HepG2 (cell line): ENCODE measurements at regions not wholly inside any gene's neighbourhood (a gene's known extent, or its start where the extent isn't known, plus 50 kb on each side); places are given as distances from the start of the nearest gene placed in this dataset.
A peak's percentile ranks its signal among the peaks of the same experiment; 100 is the strongest.

ENCODE experiments used
- AHR ChIP-seq: IDR thresholded peaks from 2 replicates; pipeline ENCODE4 v1.6.1; 2018; ENCODE audit warnings: missing genetic modification reagents, missing compliant biosample characterization
- ARHGAP35 ChIP-seq: sonication (generic); formaldehyde crosslinking; IDR thresholded peaks from 2 replicates; pipeline ENCODE4 v1.9.0; 2022; ENCODE audit warnings: mild to moderate bottlenecking, inconsistent platforms, moderate library complexity, missing genetic modification reagents, borderline replicate concordance
- GATA4 ChIP-seq: sonication (generic); IDR thresholded peaks from 2 replicates; pipeline ENCODE4 v1.6.1; 2016; ENCODE audit warnings: antibody characterized with exemption, low read depth, borderline replicate concordance
- MAFF ChIP-seq: IDR thresholded peaks from 2 replicates; pipeline ENCODE4 v1.6.1; 2011; ENCODE audit warnings: low read depth, low read length, improper control_type of control experiment
- MYC ChIP-seq: sonication (generic); formaldehyde crosslinking; IDR thresholded peaks from 2 replicates; pipeline ENCODE4 v1.9.0; 2021; ENCODE audit warnings: missing genetic modification reagents, borderline replicate concordance
- PITX1 ChIP-seq: sonication (generic); formaldehyde crosslinking; IDR thresholded peaks from 2 replicates; pipeline ENCODE4 v1.5.1; 2020; ENCODE audit warnings: mild to moderate bottlenecking, missing genetic modification reagents
- SMAD3 ChIP-seq: sonication (generic); formaldehyde crosslinking; IDR thresholded peaks from 2 replicates; pipeline ENCODE4 v1.4.0; 2020; ENCODE audit warnings: missing genetic modification reagents
- SP2 ChIP-seq: sonication (generic); formaldehyde crosslinking; IDR thresholded peaks from 2 replicates; pipeline ENCODE4 v1.5.1; 2020; ENCODE audit warnings: mild to moderate bottlenecking, missing genetic modification reagents
- ZFP82 ChIP-seq: sonication (generic); formaldehyde crosslinking; IDR thresholded peaks from 2 replicates; pipeline ENCODE4 v1.5.1; 2020; ENCODE audit warnings: mild to moderate bottlenecking, missing genetic modification reagents, borderline replicate concordance
- ZNF607 ChIP-seq: sonication (generic); formaldehyde crosslinking; IDR thresholded peaks from 2 replicates; pipeline ENCODE4 v1.5.1; 2020; ENCODE audit warnings: missing genetic modification reagents, mild to moderate bottlenecking, borderline replicate concordance
- ZNF746 ChIP-seq: sonication (generic); formaldehyde crosslinking; IDR thresholded peaks from 2 replicates; pipeline ENCODE4 v1.8.0; 2022; ENCODE audit warnings: mild to moderate bottlenecking, missing genetic modification reagents
- ZNF749 ChIP-seq: sonication (generic); formaldehyde crosslinking; IDR thresholded peaks from 2 replicates; pipeline ENCODE4 v1.8.0; 2022; ENCODE audit warnings: mild to moderate bottlenecking, missing genetic modification reagents, moderate library complexity, borderline replicate concordance
- TF ChIP-seq, protein P1 (sequence below), 2 experiments: fragments of 450-650 bp in 1 of 2; sonication (generic) in 1 of 2; formaldehyde crosslinking in 1 of 2; IDR thresholded peaks; 2 replicates each; pipeline versions ENCODE4 v1.6.1 to v1.8.0; 2016 to 2022; ENCODE audit warnings: antibody characterized with exemption in 1 of 2, mild to moderate bottlenecking in 1 of 2, missing genetic modification reagents in 1 of 2
- TF ChIP-seq, protein P2 (sequence below): IDR thresholded peaks from 2 replicates; pipeline ENCODE4 v1.6.1; 2016; ENCODE audit warnings: missing compliant biosample characterization, missing genetic modification reagents, borderline replicate concordance
- TF ChIP-seq, protein P3 (sequence below): sonication (generic); formaldehyde crosslinking; IDR thresholded peaks from 2 replicates; pipeline ENCODE4 v1.5.0; 2020; ENCODE audit warnings: missing genetic modification reagents, mild to moderate bottlenecking, borderline replicate concordance

DNA sequence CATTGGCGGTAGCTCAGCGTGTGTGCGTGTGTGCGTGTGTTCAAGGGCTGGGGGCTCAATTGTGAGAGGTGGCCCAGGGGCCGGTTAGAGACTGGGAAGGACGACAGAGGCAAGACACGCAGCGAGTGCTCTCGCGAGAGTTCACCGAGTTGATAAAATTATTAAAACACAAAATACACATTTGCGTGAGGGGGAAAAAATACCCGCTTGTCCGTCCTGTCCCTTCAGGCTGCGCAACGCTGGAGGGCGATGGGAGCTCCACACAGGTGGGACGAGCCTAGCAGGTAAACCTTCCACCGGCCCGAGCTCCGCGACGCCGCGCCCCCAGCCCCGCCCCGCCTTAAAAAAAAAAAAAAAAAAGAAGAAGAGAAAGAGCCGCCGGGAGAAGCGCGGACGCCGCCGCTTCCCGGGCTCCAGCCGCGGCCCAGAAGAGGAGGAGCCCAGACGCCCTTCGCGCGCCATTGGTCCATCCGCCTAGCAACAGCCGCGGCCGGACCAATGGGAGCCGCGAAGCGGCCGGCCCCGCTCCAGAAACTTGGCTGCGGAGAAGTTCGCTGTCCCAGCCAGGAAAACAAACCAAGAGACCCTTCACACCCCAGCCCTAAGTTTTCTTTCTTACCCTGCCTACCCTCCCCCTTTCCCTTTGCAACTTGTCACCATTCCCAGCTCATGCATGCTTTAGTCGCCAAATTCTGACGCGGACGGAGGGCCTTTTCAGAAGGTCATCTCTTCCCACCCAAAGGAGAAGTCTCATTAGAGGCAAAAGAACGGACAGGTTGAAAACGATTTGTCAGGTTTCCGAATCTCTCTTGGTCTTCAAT, 169.9 kb upstream of the MAF start (continued):
- TF ChIP-seq, protein P1, sequence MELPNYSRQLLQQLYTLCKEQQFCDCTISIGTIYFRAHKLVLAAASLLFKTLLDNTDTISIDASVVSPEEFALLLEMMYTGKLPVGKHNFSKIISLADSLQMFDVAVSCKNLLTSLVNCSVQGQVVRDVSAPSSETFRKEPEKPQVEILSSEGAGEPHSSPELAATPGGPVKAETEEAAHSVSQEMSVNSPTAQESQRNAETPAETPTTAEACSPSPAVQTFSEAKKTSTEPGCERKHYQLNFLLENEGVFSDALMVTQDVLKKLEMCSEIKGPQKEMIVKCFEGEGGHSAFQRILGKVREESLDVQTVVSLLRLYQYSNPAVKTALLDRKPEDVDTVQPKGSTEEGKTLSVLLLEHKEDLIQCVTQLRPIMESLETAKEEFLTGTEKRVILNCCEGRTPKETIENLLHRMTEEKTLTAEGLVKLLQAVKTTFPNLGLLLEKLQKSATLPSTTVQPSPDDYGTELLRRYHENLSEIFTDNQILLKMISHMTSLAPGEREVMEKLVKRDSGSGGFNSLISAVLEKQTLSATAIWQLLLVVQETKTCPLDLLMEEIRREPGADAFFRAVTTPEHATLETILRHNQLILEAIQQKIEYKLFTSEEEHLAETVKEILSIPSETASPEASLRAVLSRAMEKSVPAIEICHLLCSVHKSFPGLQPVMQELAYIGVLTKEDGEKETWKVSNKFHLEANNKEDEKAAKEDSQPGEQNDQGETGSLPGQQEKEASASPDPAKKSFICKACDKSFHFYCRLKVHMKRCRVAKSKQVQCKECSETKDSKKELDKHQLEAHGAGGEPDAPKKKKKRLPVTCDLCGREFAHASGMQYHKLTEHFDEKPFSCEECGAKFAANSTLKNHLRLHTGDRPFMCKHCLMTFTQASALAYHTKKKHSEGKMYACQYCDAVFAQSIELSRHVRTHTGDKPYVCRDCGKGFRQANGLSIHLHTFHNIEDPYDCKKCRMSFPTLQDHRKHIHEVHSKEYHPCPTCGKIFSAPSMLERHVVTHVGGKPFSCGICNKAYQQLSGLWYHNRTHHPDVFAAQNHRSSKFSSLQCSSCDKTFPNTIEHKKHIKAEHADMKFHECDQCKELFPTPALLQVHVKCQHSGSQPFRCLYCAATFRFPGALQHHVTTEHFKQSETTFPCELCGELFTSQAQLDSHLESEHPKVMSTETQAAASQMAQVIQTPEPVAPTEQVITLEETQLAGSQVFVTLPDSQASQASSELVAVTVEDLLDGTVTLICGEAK (IDR thresholded peaks at IDR 0.05): peak; percentile 57
- TF ChIP-seq, protein P1 (CRISPR knock-in tag; IDR thresholded peaks at IDR 0.05): peak; percentile 88; the same call in 1 of the 2 replicates
- TF ChIP-seq PITX1 (no peak), ZNF746 (CRISPR knock-in tag) (no peak), SP2 (CRISPR knock-in tag) (peak; percentile 57; the same call in 1 of the 2 replicates), ARHGAP35 (CRISPR knock-in tag) (no peak), SMAD3 (CRISPR knock-in tag) (no peak), ZNF607 (no peak), AHR (no peak), MAFF (no peak), GATA4 (no peak), ZNF749 (no peak), MYC (CRISPR knock-in tag) (no peak), ZFP82 (CRISPR knock-in tag) (no peak)
- TF ChIP-seq, protein P2, sequence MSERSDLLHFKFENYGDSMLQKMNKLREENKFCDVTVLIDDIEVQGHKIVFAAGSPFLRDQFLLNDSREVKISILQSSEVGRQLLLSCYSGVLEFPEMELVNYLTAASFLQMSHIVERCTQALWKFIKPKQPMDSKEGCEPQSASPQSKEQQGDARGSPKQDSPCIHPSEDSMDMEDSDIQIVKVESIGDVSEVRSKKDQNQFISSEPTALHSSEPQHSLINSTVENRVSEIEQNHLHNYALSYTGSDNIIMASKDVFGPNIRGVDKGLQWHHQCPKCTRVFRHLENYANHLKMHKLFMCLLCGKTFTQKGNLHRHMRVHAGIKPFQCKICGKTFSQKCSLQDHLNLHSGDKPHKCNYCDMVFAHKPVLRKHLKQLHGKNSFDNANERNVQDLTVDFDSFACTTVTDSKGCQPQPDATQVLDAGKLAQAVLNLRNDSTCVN (CRISPR knock-in tag): no peak
- TF ChIP-seq, protein P3, sequence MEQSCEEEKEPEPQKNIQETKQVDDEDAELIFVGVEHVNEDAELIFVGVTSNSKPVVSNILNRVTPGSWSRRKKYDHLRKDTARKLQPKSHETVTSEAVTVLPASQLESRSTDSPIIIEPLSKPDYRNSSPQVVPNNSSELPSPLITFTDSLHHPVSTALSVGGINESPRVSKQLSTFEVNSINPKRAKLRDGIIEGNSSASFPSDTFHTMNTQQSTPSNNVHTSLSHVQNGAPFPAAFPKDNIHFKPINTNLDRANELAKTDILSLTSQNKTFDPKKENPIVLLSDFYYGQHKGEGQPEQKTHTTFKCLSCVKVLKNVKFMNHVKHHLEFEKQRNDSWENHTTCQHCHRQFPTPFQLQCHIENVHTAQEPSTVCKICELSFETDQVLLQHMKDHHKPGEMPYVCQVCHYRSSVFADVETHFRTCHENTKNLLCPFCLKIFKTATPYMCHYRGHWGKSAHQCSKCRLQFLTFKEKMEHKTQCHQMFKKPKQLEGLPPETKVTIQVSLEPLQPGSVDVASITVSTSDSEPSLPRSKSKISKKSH (CRISPR knock-in tag): no peak
